ENCODE measurements at regions not wholly inside any gene's neighbourhood (a gene's known extent, or its start where the extent isn't known, plus 50 kb on each side); places are given as distances from the start of the nearest gene placed in this dataset.
"Not testable (repeated sequence)": the region's sequence is repeated elsewhere in the genome, so short reads cannot be mapped to it uniquely, and the experiment has no call there.

GRCh38 chr10:109592391-109592790 is 330.9 kb downstream of the XPNPEP1 start:
- H3K36me3 ChIP-seq (ENCODE audit: control insufficient read depth, insufficient read depth, low read length, severe bottlenecking): no peaks in the 10 kb centered on the region
- no peaks in the 10 kb centered on the region for H3K4me1 ChIP-seq (ENCODE audit: control insufficient read depth, insufficient read depth, low read length)

GRCh38 chr10:109591601-109592000 is 331.7 kb downstream of the XPNPEP1 start:
- H3K4me1 ChIP-seq (ENCODE audit: control insufficient read depth, insufficient read depth, low read length): no peaks in the 10 kb centered on the region

More at GRCh38 chr10:109592391-109592790, 330.9 kb downstream of the XPNPEP1 start:
- Histone ChIP-seq H3K4me3 (ENCODE audit: low read length) (no peak overlapping the region), H3K9me3 (ENCODE audit: control insufficient read depth, low read length) (no peaks in the 10 kb centered on the region), H3K27me3 (replicated peaks; ENCODE audit: control insufficient read depth, insufficient read depth, low read length) (no peaks in the 10 kb centered on the region), H3K9ac (ENCODE audit: low read length) (no peak overlapping the region)
- no peak for DNase-seq (ENCODE audit: low read depth)

GRCh38 chr10:109588259-109588658 is 335.1 kb downstream of the XPNPEP1 start:
- Histone ChIP-seq H3K4me3 (ENCODE audit: low read length) (no peak overlapping the region), H3K9ac (ENCODE audit: low read length) (no peak overlapping the region), H3K27me3 (replicated peaks; ENCODE audit: control insufficient read depth, insufficient read depth, low read length) (no peaks in the 10 kb centered on the region), H3K4me1 (ENCODE audit: control insufficient read depth, insufficient read depth, low read length) (no peaks in the 10 kb centered on the region), H3K9me3 (ENCODE audit: control insufficient read depth, low read length) (no peaks in the 10 kb centered on the region), H3K36me3 (ENCODE audit: control insufficient read depth, insufficient read depth, low read length, severe bottlenecking) (no peaks in the 10 kb centered on the region)
- DNase-seq (ENCODE audit: low read depth): no peak

More at GRCh38 chr10:109591601-109592000, 331.7 kb downstream of the XPNPEP1 start:
- H3K9ac ChIP-seq (ENCODE audit: low read length): no peak overlapping the region
- H3K4me3 ChIP-seq (ENCODE audit: low read length): no peak overlapping the region
- no peaks in the 10 kb centered on the region for H3K36me3 ChIP-seq (ENCODE audit: control insufficient read depth, insufficient read depth, low read length, severe bottlenecking)
- H3K27me3 ChIP-seq (replicated peaks; ENCODE audit: control insufficient read depth, insufficient read depth, low read length): no peaks in the 10 kb centered on the region
- DNase-seq (ENCODE audit: low read depth): no peak
- H3K9me3 ChIP-seq (ENCODE audit: control insufficient read depth, low read length): no peaks in the 10 kb centered on the region

- H3K4me3 ChIP-seq (ENCODE audit: low read length): no peak overlapping the region
- no peaks in the 10 kb centered on the region for H3K36me3 ChIP-seq (ENCODE audit: control insufficient read depth, insufficient read depth, low read length, severe bottlenecking)
- H3K9me3 ChIP-seq (ENCODE audit: control insufficient read depth, low read length): no peaks in the 10 kb centered on the region
- H3K4me1 ChIP-seq (ENCODE audit: control insufficient read depth, insufficient read depth, low read length): no peaks in the 10 kb centered on the region
- H3K27me3 ChIP-seq (replicated peaks; ENCODE audit: control insufficient read depth, insufficient read depth, low read length): no peaks in the 10 kb centered on the region
- no peak for DNase-seq (ENCODE audit: low read depth)
- no peak overlapping the region for H3K9ac ChIP-seq (ENCODE audit: low read length)
These were observed 335.9 kb downstream of the XPNPEP1 start for GRCh38 chr10:109587366-109587765.

GRCh38 chr10:109556399-109556798 is 366.9 kb downstream of the XPNPEP1 start:
- Histone ChIP-seq H3K9me3 (ENCODE audit: control insufficient read depth, low read length) (no peaks in the 10 kb centered on the region), H3K36me3 (ENCODE audit: control insufficient read depth, insufficient read depth, low read length, severe bottlenecking) (no peaks in the 10 kb centered on the region), H3K4me1 (ENCODE audit: control insufficient read depth, insufficient read depth, low read length) (no peaks in the 10 kb centered on the region), H3K27me3 (replicated peaks; ENCODE audit: control insufficient read depth, insufficient read depth, low read length) (no peaks in the 10 kb centered on the region), H3K4me3 (ENCODE audit: low read length) (no peak overlapping the region), H3K9ac (ENCODE audit: low read length) (no peak overlapping the region)
- DNase-seq (ENCODE audit: low read depth): no peak

- not testable (repeated sequence) for H3K27me3 ChIP-seq (replicated peaks; ENCODE audit: control insufficient read depth, insufficient read depth, low read length); H3K9me3 ChIP-seq (ENCODE audit: control insufficient read depth, low read length); H3K4me3 ChIP-seq (ENCODE audit: low read length); DNase-seq (ENCODE audit: low read depth); H3K9ac ChIP-seq (ENCODE audit: low read length); H3K36me3 ChIP-seq (ENCODE audit: control insufficient read depth, insufficient read depth, low read length, severe bottlenecking); H3K4me1 ChIP-seq (ENCODE audit: control insufficient read depth, insufficient read depth, low read length)
These were observed 381.2 kb downstream of the XPNPEP1 start for GRCh38 chr10:109542050-109542603.

GRCh38 chr10:109534193-109534592 is 389.1 kb downstream of the XPNPEP1 start:
- no peak overlapping the region for H3K4me3 ChIP-seq (ENCODE audit: low read length)
- H3K36me3 ChIP-seq (ENCODE audit: control insufficient read depth, insufficient read depth, low read length, severe bottlenecking): no peaks in the 10 kb centered on the region
- peak; percentile 12 for DNase-seq (ENCODE audit: low read depth)
- H3K9me3 ChIP-seq (ENCODE audit: control insufficient read depth, low read length): peaks cover 9% of the 10 kb centered on the region
- no peaks in the 10 kb centered on the region for H3K27me3 ChIP-seq (replicated peaks; ENCODE audit: control insufficient read depth, insufficient read depth, low read length)
- H3K9ac ChIP-seq (ENCODE audit: low read length): no peak overlapping the region
- no peaks in the 10 kb centered on the region for H3K4me1 ChIP-seq (ENCODE audit: control insufficient read depth, insufficient read depth, low read length)

- H3K4me3 ChIP-seq (ENCODE audit: low read length): no peak overlapping the region
- no peak for DNase-seq (ENCODE audit: low read depth)
- no peaks in the 10 kb centered on the region for H3K27me3 ChIP-seq (replicated peaks; ENCODE audit: control insufficient read depth, insufficient read depth, low read length)
- no peaks in the 10 kb centered on the region for H3K4me1 ChIP-seq (ENCODE audit: control insufficient read depth, insufficient read depth, low read length)
- peaks cover 27% of the 10 kb centered on the region for H3K9me3 ChIP-seq (ENCODE audit: control insufficient read depth, low read length)
- H3K9ac ChIP-seq (ENCODE audit: low read length): no peak overlapping the region
- H3K36me3 ChIP-seq (ENCODE audit: control insufficient read depth, insufficient read depth, low read length, severe bottlenecking): no peaks in the 10 kb centered on the region
These were observed 394.1 kb downstream of the XPNPEP1 start for GRCh38 chr10:109529258-109529657.

GRCh38 chr10:109517748-109518147 is 405.6 kb downstream of the XPNPEP1 start:
- H3K36me3 ChIP-seq (ENCODE audit: control insufficient read depth, insufficient read depth, low read length, severe bottlenecking): no peaks in the 10 kb centered on the region
- H3K9me3 ChIP-seq (ENCODE audit: control insufficient read depth, low read length): peaks cover 10% of the 10 kb centered on the region
- H3K4me1 ChIP-seq (ENCODE audit: control insufficient read depth, insufficient read depth, low read length): no peaks in the 10 kb centered on the region
- no peaks in the 10 kb centered on the region for H3K27me3 ChIP-seq (replicated peaks; ENCODE audit: control insufficient read depth, insufficient read depth, low read length)
- H3K4me3 ChIP-seq (ENCODE audit: low read length): no peak overlapping the region
- H3K9ac ChIP-seq (ENCODE audit: low read length): no peak overlapping the region
- no peak for DNase-seq (ENCODE audit: low read depth)

- Histone ChIP-seq H3K4me1 (ENCODE audit: control insufficient read depth, insufficient read depth, low read length) (no peaks in the 10 kb centered on the region), H3K4me3 (ENCODE audit: low read length) (no peak overlapping the region), H3K36me3 (ENCODE audit: control insufficient read depth, insufficient read depth, low read length, severe bottlenecking) (no peaks in the 10 kb centered on the region), H3K27me3 (replicated peaks; ENCODE audit: control insufficient read depth, insufficient read depth, low read length) (no peaks in the 10 kb centered on the region), H3K9me3 (ENCODE audit: control insufficient read depth, low read length) (peaks cover 2% of the 10 kb centered on the region), H3K9ac (ENCODE audit: low read length) (no peak overlapping the region)
- DNase-seq (ENCODE audit: low read depth): no peak
These were observed 418.9 kb downstream of the XPNPEP1 start for GRCh38 chr10:109504401-109504800.

GRCh38 chr10:109487691-109488090 is 435.6 kb downstream of the XPNPEP1 start:
- no peaks in the 10 kb centered on the region for H3K36me3 ChIP-seq (ENCODE audit: control insufficient read depth, insufficient read depth, low read length, severe bottlenecking)
- no peak overlapping the region for H3K4me3 ChIP-seq (ENCODE audit: low read length)
- no peaks in the 10 kb centered on the region for H3K9me3 ChIP-seq (ENCODE audit: control insufficient read depth, low read length)
- H3K4me1 ChIP-seq (ENCODE audit: control insufficient read depth, insufficient read depth, low read length): no peaks in the 10 kb centered on the region
- DNase-seq (ENCODE audit: low read depth): no peak
- no peak overlapping the region for H3K9ac ChIP-seq (ENCODE audit: low read length)
- H3K27me3 ChIP-seq (replicated peaks; ENCODE audit: control insufficient read depth, insufficient read depth, low read length): no peaks in the 10 kb centered on the region

GRCh38 chr10:109480836-109481235 is 442.5 kb downstream of the XPNPEP1 start:
- DNase-seq (ENCODE audit: low read depth): no peak
- no peaks in the 10 kb centered on the region for H3K27me3 ChIP-seq (replicated peaks; ENCODE audit: control insufficient read depth, insufficient read depth, low read length)
- H3K9ac ChIP-seq (ENCODE audit: low read length): no peak overlapping the region
- no peak overlapping the region for H3K4me3 ChIP-seq (ENCODE audit: low read length)
- no peaks in the 10 kb centered on the region for H3K36me3 ChIP-seq (ENCODE audit: control insufficient read depth, insufficient read depth, low read length, severe bottlenecking)
- H3K9me3 ChIP-seq (ENCODE audit: control insufficient read depth, low read length): no peaks in the 10 kb centered on the region
- no peaks in the 10 kb centered on the region for H3K4me1 ChIP-seq (ENCODE audit: control insufficient read depth, insufficient read depth, low read length)

Measured in adipocyte (in vitro differentiated cells).